T47D (cell line): ENCODE measurements at regions not wholly inside any gene's neighbourhood (a gene's known extent, or its start where the extent isn't known, plus 50 kb on each side); places are given as distances from the start of the nearest gene placed in this dataset.
"Not testable (repeated sequence)": the region's sequence is repeated elsewhere in the genome, so short reads cannot be mapped to it uniquely, and the experiment has no call there.

ENCODE experiments used
- DNase-seq, 2 experiments: peaks; one replicate each; pipeline versions ENCODE4 v3.0.0 to v3.0.0-alpha.2; 2011 to 2012; ENCODE audit warnings: low read depth in 1 of 2, low spot score in 1 of 2
- JUND ChIP-seq: IDR thresholded peaks from 2 replicates; pipeline ENCODE4 v1.6.1; 2012; ENCODE audit warnings: low read depth
- in situ Hi-C: cut with HindIII; loops from 2 replicates; pipeline ENCODE4 v1.10.0; 2016; ENCODE audit warnings: low sequenced_read_pairs, low pct_unique_long_range_greater_than_20kb

GRCh38 chr5:115432691-115433090 is 111.9 kb downstream of the FEM1C start:
- no peak for TF ChIP-seq JUND
- in situ Hi-C loops = no loop called here
- DNase-seq = peak in 1 of 2 experiments; percentile 58

DNA sequence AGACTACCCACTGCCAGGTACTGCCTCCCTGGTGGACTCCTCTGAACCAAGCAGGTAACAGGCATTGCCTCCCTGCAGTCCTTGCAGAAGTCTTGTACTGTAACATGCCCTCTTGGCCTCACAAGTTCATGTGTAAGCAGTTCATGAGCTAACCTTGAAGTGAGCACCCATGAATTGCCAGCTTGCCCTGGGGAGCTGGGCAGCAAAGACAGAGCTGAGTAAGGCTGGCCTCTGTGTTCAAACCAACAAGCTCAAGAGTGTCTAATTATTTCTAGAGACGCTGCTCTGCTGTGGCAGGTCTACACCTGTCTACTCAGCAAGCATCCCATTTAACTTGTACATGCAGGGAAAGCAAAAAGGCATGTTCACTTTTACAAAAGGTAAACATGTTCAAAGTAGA is 113.5 kb downstream of the FEM1C start:
- no peak for TF ChIP-seq JUND
- peak in 1 of 2 experiments; percentile 55 for DNase-seq
- in situ Hi-C loops = no loop called here

- in situ Hi-C loops = no loop called here
- peak; percentile 9 to 72 for DNase-seq
- peak; percentile 85 for TF ChIP-seq JUND
Observed at GRCh38 chr5:115430374-115430773, 114.2 kb downstream of the FEM1C start.

- in situ Hi-C loops = no loop called here
- peak; percentile 56 for TF ChIP-seq JUND
- peak in 1 of 2 experiments; percentile 83 for DNase-seq
Observed at GRCh38 chr5:115429345-115429940, 115.1 kb downstream of the FEM1C start.

GRCh38 chr5:115428676-115429075 is 115.9 kb downstream of the FEM1C start:
- TF ChIP-seq JUND = no peak
- in situ Hi-C loops = no loop called here
- no peak for DNase-seq

- DNase-seq = no peak
- in situ Hi-C loops = no loop called here
- no peak for TF ChIP-seq JUND
Observed at GRCh38 chr5:115428248-115428647, 116.3 kb downstream of the FEM1C start.

GRCh38 chr5:115424446-115424845 is 120.1 kb downstream of the FEM1C start:
- in situ Hi-C loops = no loop called here

DNA sequence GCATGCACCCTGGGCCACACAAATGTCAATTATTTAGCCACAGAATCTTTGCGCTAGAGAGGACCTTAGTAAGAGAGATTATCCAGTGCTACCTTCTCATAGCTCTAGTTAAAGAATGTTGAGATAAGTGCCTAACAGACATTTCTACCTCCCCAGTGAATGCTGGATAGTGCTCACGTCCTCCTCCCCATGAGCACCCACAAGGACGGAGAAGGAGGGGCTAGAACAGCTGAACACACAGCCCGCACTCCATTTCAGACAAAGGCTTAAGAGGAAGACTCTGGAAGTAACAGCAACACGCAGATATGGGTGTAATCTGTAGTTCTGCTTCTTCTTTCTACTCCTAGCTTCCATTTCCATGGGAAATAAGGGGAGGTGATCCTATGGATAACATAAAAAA is 120.5 kb downstream of the FEM1C start:
- no peak for TF ChIP-seq JUND
- no peak for DNase-seq
- in situ Hi-C loops = no loop called here

More at GRCh38 chr5:115424446-115424845, 120.1 kb downstream of the FEM1C start:
- DNase-seq = no peak
- TF ChIP-seq JUND = no peak

GRCh38 chr5:115423541-115423940 is 121.0 kb downstream of the FEM1C start:
- in situ Hi-C loops = no loop called here
- DNase-seq = peak in 1 of 2 experiments; percentile 32
- TF ChIP-seq JUND = no peak

DNA sequence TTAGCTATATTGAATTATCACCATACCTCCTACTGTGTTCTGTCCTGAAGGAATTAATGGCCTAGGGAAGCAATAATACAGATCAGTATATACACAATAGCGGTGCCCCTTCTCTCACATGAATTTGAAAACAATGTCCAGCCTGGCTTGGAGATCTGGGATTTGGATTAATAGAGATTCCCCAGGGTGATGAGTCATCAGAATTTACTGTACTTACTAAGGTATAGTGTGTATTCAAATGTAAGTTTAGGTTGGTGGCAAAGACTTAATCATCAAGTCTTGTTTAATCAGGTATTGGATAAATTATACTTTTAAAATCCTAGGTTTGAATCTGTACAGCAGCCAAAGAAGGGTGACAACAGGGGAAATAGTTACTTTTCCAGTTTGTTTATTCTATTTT is 121.5 kb downstream of the FEM1C start:
- in situ Hi-C loops = no loop called here
- TF ChIP-seq JUND = no peak
- DNase-seq = no peak

DNA sequence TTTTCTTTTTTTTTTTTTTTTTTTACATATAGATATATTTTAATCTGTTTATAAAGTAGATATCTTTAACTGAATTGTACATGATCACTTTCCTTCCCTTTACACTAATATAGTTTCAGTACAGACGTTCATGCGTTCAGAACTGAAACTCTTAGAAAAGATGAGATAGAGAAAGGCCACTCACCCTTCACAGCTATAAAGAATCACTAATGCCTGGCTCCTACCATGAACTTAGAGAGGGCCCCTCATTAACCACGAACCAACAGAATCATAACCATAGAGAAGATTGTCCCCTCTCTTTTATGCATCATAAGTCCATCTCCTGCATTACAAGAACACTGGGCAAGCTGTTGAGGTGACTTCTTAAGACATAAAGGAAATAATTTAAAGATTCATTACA is 123.8 kb downstream of the FEM1C start:
- in situ Hi-C loops, DNase-seq: not testable (repeated sequence)

- in situ Hi-C loops = no loop called here
- no peak for DNase-seq
- no peak for TF ChIP-seq JUND
Observed at GRCh38 chr5:115419846-115420585, 123.6 kb upstream of the CCDC112 start.

DNA sequence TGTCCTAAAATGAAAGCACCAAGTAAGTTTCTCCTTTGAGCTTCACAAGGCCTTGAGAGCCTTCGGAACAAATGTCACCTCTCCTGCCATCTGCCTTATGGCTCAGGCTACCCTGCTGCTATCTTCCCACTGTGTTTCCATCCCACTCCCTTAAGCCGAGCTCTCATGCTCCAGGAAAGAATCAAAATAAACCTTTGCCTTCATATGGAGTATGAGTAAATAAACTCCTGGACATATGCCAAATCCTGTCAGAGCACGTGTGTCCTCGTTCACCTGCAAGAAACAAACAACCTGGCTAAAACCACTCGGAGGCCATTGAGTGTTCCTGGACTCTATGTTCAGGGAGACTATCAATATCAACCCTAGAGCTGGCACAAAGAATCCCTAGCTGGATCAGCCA is 122.3 kb upstream of the CCDC112 start:
- in situ Hi-C loops = no loop called here
- DNase-seq = peak in 1 of 2 experiments; percentile 56
- no peak for TF ChIP-seq JUND
